ENCODE measurements at regions not wholly inside any gene's neighbourhood (a gene's known extent, or its start where the extent isn't known, plus 50 kb on each side); places are given as distances from the start of the nearest gene placed in this dataset.

GRCh38 chr6:80744213-80744612 lies 637.7 kb downstream of the BCKDHB start:
- TF ChIP-seq POLR2A (IDR thresholded peaks at IDR 0.05; ENCODE audit: low read length) (no peak), GATA1 (IDR thresholded peaks at IDR 0.05; ENCODE audit: low read depth, low read length) (no peak)

Data from erythroblast (primary cell).